Endothelial cell of umbilical vein (primary cell): ENCODE measurements at regions not wholly inside any gene's neighbourhood (a gene's known extent, or its start where the extent isn't known, plus 50 kb on each side); places are given as distances from the start of the nearest gene placed in this dataset.

Experiments used
- BruUV-seq: library from RNA; stranded (reverse); fragments of 400-500 nt; replicated peaks from 2 replicates; lab custom pipeline; 2021; lab: Mats Ljungman, UMichigan
- CTCF ChIA-PET: fragments of 300-600, 350-600 bp; sonication (Branson Sonifier 250); formaldehyde crosslinking; loops from one replicate; lab custom pipeline; 2021; ENCODE audit warnings: antibody characterized with exemption, inconsistent platforms; lab: Charles Lee
- POLR2A ChIA-PET: fragments of 300-600, 350-600 bp; sonication (Branson Sonifier 250); formaldehyde crosslinking; loops from one replicate; lab custom pipeline; 2021; ENCODE audit warnings: antibody characterized with exemption, inconsistent platforms; lab: Charles Lee
- DNase-seq: peaks from one replicate; pipeline ENCODE4 v3.0.0-alpha.2; 2011; ENCODE audit warnings: low read depth, low spot score
- FAIRE-seq: peaks from 2 replicates; lab custom pipeline; 2011; peaks lifted over from hg19 to GRCh38; lab: Jason Lieb, UNC
- H2AFZ ChIP-seq: 2 replicates; pipeline ENCODE4 v1.6.0; 2012; ENCODE audit warnings: low read depth, low read length, control low read depth, inconsistent platforms
- H3K27ac ChIP-seq: 2 replicates; pipeline ENCODE4 v1.5.1; 2011; ENCODE audit warnings: low read depth, mild to moderate bottlenecking, control low read depth, low read length, moderate library complexity; ENCODE audit not compliant: insufficient read depth
- H3K27me3 ChIP-seq, 2 experiments: 2 replicates each; pipeline versions ENCODE4 v1.6.0 to v1.6.1; 2011; ENCODE audit warnings: low read length in 2 of 2, mixed read lengths in 1 of 2; ENCODE audit not compliant: control insufficient read depth in 2 of 2, insufficient read depth in 2 of 2
- H3K36me3 ChIP-seq, 2 experiments: 2 replicates in 1 of 2; 3 replicates in 1 of 2; pipeline ENCODE4 v1.5.1; 2011; ENCODE audit warnings: low read length in 2 of 2, mild to moderate bottlenecking in 1 of 2, moderate library complexity in 1 of 2; ENCODE audit not compliant: control insufficient read depth in 2 of 2, insufficient read depth in 2 of 2; ENCODE audit errors: extremely low read depth in 1 of 2
- H3K4me1 ChIP-seq: 3 replicates; pipeline ENCODE4 v1.5.1; 2011; ENCODE audit warnings: mild to moderate bottlenecking, low read length; ENCODE audit not compliant: control insufficient read depth, insufficient read depth; ENCODE audit errors: extremely low read depth
- H3K4me2 ChIP-seq: 2 replicates; pipeline ENCODE4 v1.6.1; 2011; ENCODE audit warnings: low read length, control low read depth, mixed read lengths; ENCODE audit not compliant: insufficient read depth
- H3K4me3 ChIP-seq, 3 experiments: fragments of 200-600 bp in 1 of 3; sonication (generic), shearing (Covaris generic) in 1 of 3; replicated peaks in 1 of 3; 2 replicates each; pipeline ENCODE4 v1.5.1; 2011 to 2016; ENCODE audit warnings: control low read depth in 3 of 3, low read length in 3 of 3, mild to moderate bottlenecking in 2 of 3, inconsistent platforms in 1 of 3, low read depth in 1 of 3, moderate library complexity in 1 of 3; ENCODE audit not compliant: insufficient read depth in 1 of 3
- H3K79me2 ChIP-seq: 2 replicates; pipeline ENCODE4 v1.6.0; 2012; ENCODE audit warnings: low read length, inconsistent platforms; ENCODE audit not compliant: control insufficient read depth, insufficient read depth
- H3K9ac ChIP-seq: replicated peaks from 2 replicates; pipeline ENCODE3; 2011; ENCODE audit warnings: low read length, control low read depth; ENCODE audit not compliant: insufficient read depth; ENCODE audit errors: extremely low read depth
- H3K9me1 ChIP-seq: replicated peaks from 3 replicates; pipeline ENCODE4 v1.6.0; 2011; ENCODE audit warnings: mild to moderate bottlenecking, low read length; ENCODE audit not compliant: control insufficient read depth, insufficient read depth; ENCODE audit errors: extremely low read depth
- H3K9me3 ChIP-seq: replicated peaks from 2 replicates; pipeline ENCODE4 v1.5.1; 2012; ENCODE audit warnings: low read length, inconsistent platforms; ENCODE audit not compliant: control insufficient read depth, insufficient read depth
- H4K20me1 ChIP-seq: replicated peaks from 2 replicates; pipeline ENCODE3; 2011; ENCODE audit warnings: mild to moderate bottlenecking, low read length; ENCODE audit not compliant: control insufficient read depth, insufficient read depth; ENCODE audit errors: extremely low read depth
- EZH2 ChIP-seq: IDR thresholded peaks from 2 replicates; pipeline ENCODE4 v1.6.1; 2012; ENCODE audit warnings: borderline replicate concordance, low read depth, mild to moderate bottlenecking, moderate library complexity, low read length, inconsistent platforms; ENCODE audit not compliant: severe bottlenecking
- FOS ChIP-seq: IDR thresholded peaks from 2 replicates; pipeline ENCODE4 v1.6.1; 2011; ENCODE audit warnings: mild to moderate bottlenecking, low read length, moderate library complexity, borderline replicate concordance; ENCODE audit not compliant: insufficient read depth
- GATA2 ChIP-seq: IDR thresholded peaks from 2 replicates; pipeline ENCODE4 v1.7.0; 2011; ENCODE audit warnings: low read depth, mild to moderate bottlenecking, moderate library complexity, mixed read lengths, low read length; ENCODE audit not compliant: insufficient read length, insufficient read depth
- JUN ChIP-seq: IDR thresholded peaks from 2 replicates; pipeline ENCODE4 v1.6.1; 2011; ENCODE audit warnings: borderline replicate concordance, low read depth; ENCODE audit not compliant: insufficient read length, insufficient read depth
- MYC ChIP-seq: IDR thresholded peaks from one replicate; pipeline ENCODE4 v1.6.1; 2011; ENCODE audit warnings: mild to moderate bottlenecking, low read depth, low read length
- POLR2A ChIP-seq: IDR thresholded peaks from 2 replicates; pipeline ENCODE4 v1.6.1; 2012; ENCODE audit warnings: low read depth, mild to moderate bottlenecking, control low read depth, low read length
- POLR2AphosphoS5 ChIP-seq: IDR thresholded peaks from 2 replicates; pipeline ENCODE4 v1.6.1; 2012; ENCODE audit warnings: low read depth, mild to moderate bottlenecking, control low read depth, low read length, moderate library complexity; ENCODE audit not compliant: insufficient read depth
- dilution Hi-C: fragments of 300-500 bp; cut with MboI; formaldehyde crosslinking; loops from one replicate; pipeline ENCODE4 v1.15.0; 2019; ENCODE audit warnings: low sequenced_read_pairs; ENCODE audit not compliant: extremely low pct_ligation_motif_present
- intact Hi-C: fragments of 100-400 bp; cut with micrococcal nuclease; formaldehyde crosslinking; loops from one replicate; pipeline ENCODE4 v1.10.0; 2022
- TF ChIP-seq, protein P1 (sequence below), 2 donors: IDR thresholded peaks; 1 replicate in 1 of 2; 2 replicates in 1 of 2; pipeline ENCODE4 v1.5.1; 2011; ENCODE audit warnings: low read length in 2 of 2, mild to moderate bottlenecking in 2 of 2, moderate library complexity in 2 of 2, control low read depth in 1 of 2, inconsistent platforms in 1 of 2, low read depth in 1 of 2; ENCODE audit not compliant: insufficient read depth in 1 of 2; ENCODE audit errors: extremely low read depth in 1 of 2
- TF ChIP-seq, protein P2 (sequence below): IDR thresholded peaks from 2 replicates; pipeline ENCODE4 v1.6.1; 2011; ENCODE audit not compliant: insufficient read depth, insufficient read length

DNA sequence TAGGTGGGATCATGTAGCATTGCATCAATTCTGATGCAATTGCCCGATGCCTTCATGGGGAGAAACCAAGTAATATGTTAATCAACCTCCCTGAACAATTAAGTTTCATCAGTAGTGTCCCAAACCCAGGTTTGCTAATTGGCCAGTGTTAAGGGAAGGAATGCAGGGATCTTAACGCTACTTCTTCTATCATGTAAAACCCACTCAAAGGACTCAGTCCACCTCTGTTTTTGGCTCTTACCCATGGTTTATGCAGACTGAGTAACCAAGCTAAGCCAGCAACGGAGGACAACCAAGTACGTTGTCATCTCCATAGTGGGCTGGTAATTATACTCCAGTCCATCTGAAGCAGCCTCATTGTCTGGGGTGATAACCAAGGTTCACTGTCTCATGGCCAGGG is 203.0 kb upstream of the FMN2 start:
- dilution Hi-C loops, result no loop called here
- POLR2A ChIA-PET, result no interaction called here
- intact Hi-C loops, result no loop called here
- Histone ChIP-seq H3K27me3 (no peaks in the 10 kb centered on the region), H3K9me1 (no peaks in the 10 kb centered on the region), H3K36me3 (no peaks in the 10 kb centered on the region), H4K20me1 (no peaks in the 10 kb centered on the region), H3K9me3 (peaks cover 8% of the 10 kb centered on the region), H3K4me3 (no peak overlapping the region), H3K4me2 (no peak overlapping the region), H3K4me1 (no peaks in the 10 kb centered on the region), H3K79me2 (no peaks in the 10 kb centered on the region), H2AFZ (no peak overlapping the region), H3K9ac (no peak overlapping the region), H3K27ac (no peak overlapping the region)
- no TSS peak for BruUV-seq
- CTCF ChIA-PET, result interaction anchor here (2.0 kb wide), 1 partner anchor 9 kb away, joined by 6 read pairs; no protein-coding TSS in a partner anchor
- FAIRE-seq, result no peak
- no peak for DNase-seq
- no peak for TF ChIP-seq POLR2A

DNA sequence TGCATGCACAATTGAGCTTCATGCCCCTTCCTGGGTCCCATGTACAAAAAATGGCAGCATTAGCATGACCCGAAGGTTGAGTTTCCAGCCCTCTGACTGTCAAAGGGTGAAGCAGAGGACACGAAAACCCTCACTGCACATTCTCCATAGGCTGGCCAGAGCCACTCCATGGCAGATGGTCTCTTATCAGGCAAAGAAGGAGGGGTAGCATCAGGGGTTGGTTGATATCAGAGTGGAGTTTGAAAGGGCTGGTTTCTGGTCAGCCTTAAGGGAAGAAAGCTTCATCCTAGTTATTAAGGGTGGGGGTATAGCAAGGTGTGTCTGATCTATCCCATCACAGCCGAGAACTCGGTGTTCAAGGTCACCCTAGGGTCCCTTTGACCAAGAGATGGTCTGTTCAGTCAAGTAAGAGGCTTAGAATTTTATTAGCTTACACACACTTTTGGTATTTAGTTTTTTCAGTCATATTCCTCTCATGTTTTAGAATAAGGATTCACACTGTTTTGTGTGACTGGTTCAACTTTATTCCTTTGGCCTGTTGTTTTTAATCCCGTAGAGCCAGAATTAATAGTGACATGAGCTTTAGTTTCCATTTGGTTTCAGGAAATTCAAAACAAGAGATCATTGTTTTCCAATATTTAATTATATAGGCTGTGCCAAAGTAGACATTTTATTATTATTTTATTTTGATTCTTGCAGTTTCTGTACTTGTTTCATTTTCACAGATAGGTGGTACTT is 199.9 kb upstream of the FMN2 start:
- intact Hi-C loops, result no loop called here
- TF ChIP-seq POLR2AphosphoS5 (no peak), FOS (no peak), EZH2 (no peak), JUN (no peak), GATA2 (no peak), POLR2A (no peak), MYC (no peak)
- TF ChIP-seq, protein P1, sequence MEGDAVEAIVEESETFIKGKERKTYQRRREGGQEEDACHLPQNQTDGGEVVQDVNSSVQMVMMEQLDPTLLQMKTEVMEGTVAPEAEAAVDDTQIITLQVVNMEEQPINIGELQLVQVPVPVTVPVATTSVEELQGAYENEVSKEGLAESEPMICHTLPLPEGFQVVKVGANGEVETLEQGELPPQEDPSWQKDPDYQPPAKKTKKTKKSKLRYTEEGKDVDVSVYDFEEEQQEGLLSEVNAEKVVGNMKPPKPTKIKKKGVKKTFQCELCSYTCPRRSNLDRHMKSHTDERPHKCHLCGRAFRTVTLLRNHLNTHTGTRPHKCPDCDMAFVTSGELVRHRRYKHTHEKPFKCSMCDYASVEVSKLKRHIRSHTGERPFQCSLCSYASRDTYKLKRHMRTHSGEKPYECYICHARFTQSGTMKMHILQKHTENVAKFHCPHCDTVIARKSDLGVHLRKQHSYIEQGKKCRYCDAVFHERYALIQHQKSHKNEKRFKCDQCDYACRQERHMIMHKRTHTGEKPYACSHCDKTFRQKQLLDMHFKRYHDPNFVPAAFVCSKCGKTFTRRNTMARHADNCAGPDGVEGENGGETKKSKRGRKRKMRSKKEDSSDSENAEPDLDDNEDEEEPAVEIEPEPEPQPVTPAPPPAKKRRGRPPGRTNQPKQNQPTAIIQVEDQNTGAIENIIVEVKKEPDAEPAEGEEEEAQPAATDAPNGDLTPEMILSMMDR (IDR thresholded peaks at IDR 0.05; ENCODE audit: extremely low read depth in 1 of 2, insufficient read depth in 1 of 2, low read depth in 1 of 2, low read length in 2 of 2), result no peak
- TF ChIP-seq, protein P2, sequence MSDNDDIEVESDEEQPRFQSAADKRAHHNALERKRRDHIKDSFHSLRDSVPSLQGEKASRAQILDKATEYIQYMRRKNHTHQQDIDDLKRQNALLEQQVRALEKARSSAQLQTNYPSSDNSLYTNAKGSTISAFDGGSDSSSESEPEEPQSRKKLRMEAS, result no peak
- CTCF ChIA-PET, result no interaction called here

More for the DNA sequence above, 199.9 kb upstream of the FMN2 start:
- Histone ChIP-seq H3K9me3 (peaks cover 5% of the 10 kb centered on the region), H3K27me3 (no peaks in the 10 kb centered on the region), H3K4me2 (no peak overlapping the region), H3K4me3 (no peak overlapping the region), H3K9ac (no peak overlapping the region), H4K20me1 (no peaks in the 10 kb centered on the region), H3K9me1 (no peaks in the 10 kb centered on the region), H3K79me2 (no peaks in the 10 kb centered on the region), H2AFZ (no peak overlapping the region), H3K27ac (no peak overlapping the region), H3K36me3 (no peaks in the 10 kb centered on the region), H3K4me1 (no peaks in the 10 kb centered on the region)
- no peak for DNase-seq
- dilution Hi-C loops, result no loop called here
- POLR2A ChIA-PET, result no interaction called here
- BruUV-seq, result no TSS peak
- FAIRE-seq, result no peak
